SK-N-SH (cell line): ENCODE measurements at regions not wholly inside any gene's neighbourhood (a gene's known extent, or its start where the extent isn't known, plus 50 kb on each side); places are given as distances from the start of the nearest gene placed in this dataset.

ENCODE experiments used
- CTCF ChIA-PET: fragments of 300-600, 350-600 bp; formaldehyde crosslinking; extraction: SDS; loops from one replicate; lab custom pipeline; 2021; lab: Yijun Ruan, JAX
- POLR2A ChIA-PET: fragments of 350-600 bp; sonication (Branson Sonifier 250); formaldehyde crosslinking; extraction: SDS; loops from one replicate; lab custom pipeline; 2020; ENCODE audit warnings: antibody characterized with exemption, inconsistent platforms; lab: Yijun Ruan, JAX
- DNase-seq: peaks from one replicate; pipeline ENCODE4 v3.0.0; 2012
- H2AFZ ChIP-seq: fragments of 200-600 bp; sonication (generic); 2 replicates; pipeline ENCODE4 v1.8.1; 2016; ENCODE audit warnings: antibody characterized with exemption, mild to moderate bottlenecking, low read depth
- H3F3A ChIP-seq: fragments of 200-600 bp; sonication (generic); replicated peaks from 2 replicates; pipeline ENCODE3; 2016; ENCODE audit warnings: antibody characterized with exemption, mild to moderate bottlenecking; ENCODE audit not compliant: insufficient read depth
- H3K27ac ChIP-seq, 2 experiments: fragments of 200-500 bp in 1 of 2; fragments of 200-600 bp in 1 of 2; sonication (Bioruptor generic) in 1 of 2; sonication (generic), shearing (Covaris generic) in 1 of 2; 2 replicates each; pipeline versions ENCODE4 v1.5.1 to v1.6.1; 2014 to 2016; ENCODE audit warnings: low read depth in 2 of 2, inconsistent platforms in 1 of 2, low read length in 1 of 2, mild to moderate bottlenecking in 1 of 2, mixed read lengths in 1 of 2
- H3K27me3 ChIP-seq: fragments of 200-600 bp; sonication (generic), shearing (Covaris generic); 2 replicates; pipeline ENCODE4 v1.6.1; 2016; ENCODE audit warnings: mixed run types; ENCODE audit not compliant: insufficient read depth
- H3K36me3 ChIP-seq, 2 experiments: fragments of 200-500 bp in 1 of 2; fragments of 200-600 bp in 1 of 2; sonication (Bioruptor generic) in 1 of 2; sonication (generic) in 1 of 2; replicated peaks in 1 of 2; 2 replicates each; pipeline versions ENCODE3 to v1.5.1; 2014 to 2016; ENCODE audit warnings: low read length in 1 of 2, mild to moderate bottlenecking in 1 of 2; ENCODE audit not compliant: insufficient read depth in 2 of 2, control insufficient read depth in 1 of 2
- H3K4me1 ChIP-seq, 2 experiments: fragments of 200-500 bp in 1 of 2; fragments of 200-600 bp in 1 of 2; sonication (Bioruptor generic) in 1 of 2; sonication (generic), shearing (Covaris generic) in 1 of 2; 2 replicates each; pipeline versions ENCODE4 v1.5.1 to v1.6.1; 2014 to 2016; ENCODE audit warnings: low read depth in 1 of 2, low read length in 1 of 2, mixed run types in 1 of 2; ENCODE audit not compliant: insufficient read depth in 2 of 2, control insufficient read depth in 1 of 2
- H3K4me2 ChIP-seq: fragments of 200-600 bp; sonication (generic), shearing (Covaris generic); 2 replicates; pipeline ENCODE4 v1.6.1; 2017; ENCODE audit warnings: mixed run types
- H3K4me3 ChIP-seq, 2 experiments: fragments of 200-500 bp in 1 of 2; fragments of 200-600 bp in 1 of 2; sonication (Bioruptor generic) in 1 of 2; sonication (generic), shearing (Covaris generic) in 1 of 2; 2 replicates each; pipeline versions ENCODE4 v1.5.1 to v1.8.1; 2014 to 2016; ENCODE audit warnings: low read depth in 2 of 2, inconsistent platforms in 1 of 2, low read length in 1 of 2, mild to moderate bottlenecking in 1 of 2, mixed read lengths in 1 of 2, moderate library complexity in 1 of 2
- H3K79me2 ChIP-seq: fragments of 200-600 bp; sonication (generic); 2 replicates; pipeline ENCODE4 v1.8.1; 2017; ENCODE audit warnings: mild to moderate bottlenecking; ENCODE audit not compliant: insufficient read depth
- H3K9ac ChIP-seq: fragments of 200-600 bp; sonication (generic); 2 replicates; pipeline ENCODE4 v1.6.1; 2017; ENCODE audit warnings: mixed run types
- H3K9me2 ChIP-seq: fragments of 200-600 bp; sonication (generic); 2 replicates; pipeline ENCODE4 v1.6.1; 2017; ENCODE audit warnings: mixed run types
- H3K9me3 ChIP-seq: fragments of 200-600 bp; sonication (generic); 2 replicates; pipeline ENCODE4 v1.6.1; 2017; ENCODE audit warnings: mixed run types, mild to moderate bottlenecking, moderate library complexity
- H4K20me1 ChIP-seq: fragments of 200-600 bp; sonication (generic); 2 replicates; pipeline ENCODE4 v1.6.1; 2017; ENCODE audit warnings: mild to moderate bottlenecking, mixed run types; ENCODE audit not compliant: insufficient read depth
- CHD2 ChIP-seq: fragments of 150-350 bp; IDR thresholded peaks from 2 replicates; pipeline ENCODE4 v1.6.1; 2018; ENCODE audit warnings: low read length; ENCODE audit not compliant: partially characterized antibody
- ELF1 ChIP-seq: IDR thresholded peaks from 2 replicates; pipeline ENCODE4 v1.4.0; 2012
- EP300 ChIP-seq, 2 experiments: IDR thresholded peaks; 2 replicates each; pipeline versions ENCODE4 v1.4.0 to v1.6.1; 2012; ENCODE audit warnings: borderline replicate concordance in 1 of 2, low read depth in 1 of 2, low read length in 1 of 2
- EZH2phosphoT487 ChIP-seq: fragments of 200-600 bp; sonication (generic); IDR thresholded peaks from 2 replicates; pipeline ENCODE4 v1.6.1; 2017; ENCODE audit warnings: low read depth, mixed run types, mild to moderate bottlenecking, antibody characterized with exemption, moderate library complexity, borderline replicate concordance
- FOXJ3 ChIP-seq: sonication (generic); formaldehyde crosslinking; IDR thresholded peaks from 2 replicates; pipeline ENCODE4 v1.5.1; 2020; ENCODE audit warnings: mild to moderate bottlenecking, missing genetic modification reagents
- FOXM1 ChIP-seq: IDR thresholded peaks from 2 replicates; pipeline ENCODE4 v1.4.0; 2012; ENCODE audit warnings: low read depth, mild to moderate bottlenecking
- GABPA ChIP-seq: IDR thresholded peaks from 2 replicates; pipeline ENCODE4 v1.4.0; 2012; ENCODE audit warnings: low read depth, mild to moderate bottlenecking
- GATA2 ChIP-seq: sonication (generic); formaldehyde crosslinking; IDR thresholded peaks from 2 replicates; pipeline ENCODE4 v1.5.0; 2020; ENCODE audit warnings: mild to moderate bottlenecking, missing genetic modification reagents
- JUND ChIP-seq: IDR thresholded peaks from 2 replicates; pipeline ENCODE4 v1.4.0; 2012
- MEF2A ChIP-seq: IDR thresholded peaks from 2 replicates; pipeline ENCODE4 v1.4.0; 2012; ENCODE audit warnings: low read depth, borderline replicate concordance
- MXI1 ChIP-seq: IDR thresholded peaks from 2 replicates; pipeline ENCODE4 v1.6.1; 2012; ENCODE audit warnings: mild to moderate bottlenecking, low read depth, low read length, improper control_type of control experiment
- NFIC ChIP-seq: IDR thresholded peaks from 2 replicates; pipeline ENCODE4 v1.4.0; 2012; ENCODE audit warnings: borderline replicate concordance
- POLR2AphosphoS5 ChIP-seq: IDR thresholded peaks from 2 replicates; pipeline ENCODE4 v1.6.1; 2012; ENCODE audit warnings: low read depth, low read length
- RAD21 ChIP-seq: IDR thresholded peaks from 2 replicates; pipeline ENCODE4 v1.6.1; 2012; ENCODE audit warnings: mild to moderate bottlenecking, low read length
- RCOR1 ChIP-seq: fragments of 150-350 bp; IDR thresholded peaks from 2 replicates; pipeline ENCODE4 v1.6.1; 2017; ENCODE audit warnings: antibody characterized with exemption, low read length
- RXRA ChIP-seq: IDR thresholded peaks from 2 replicates; pipeline ENCODE4 v1.4.0; 2012; ENCODE audit warnings: low read depth, mild to moderate bottlenecking, borderline replicate concordance
- SIN3A ChIP-seq: IDR thresholded peaks from 2 replicates; pipeline ENCODE4 v1.6.1; 2012; ENCODE audit warnings: low read depth, mild to moderate bottlenecking, low read length, moderate library complexity, borderline replicate concordance
- TAF1 ChIP-seq: IDR thresholded peaks from 2 replicates; pipeline ENCODE4 v1.6.1; 2012; ENCODE audit warnings: low read depth, mild to moderate bottlenecking, low read length, moderate library complexity, borderline replicate concordance
- TCF12 ChIP-seq: IDR thresholded peaks from 2 replicates; pipeline ENCODE4 v1.4.0; 2012
- TEAD4 ChIP-seq: IDR thresholded peaks from 2 replicates; pipeline ENCODE4 v1.4.0; 2012; ENCODE audit warnings: mild to moderate bottlenecking, borderline replicate concordance; ENCODE audit not compliant: insufficient read depth
- WGBS: methylation state at CpG from one replicate; pipeline ENCODE4 v1.1.6; 2017; ENCODE audit warnings: low lambda C conversion rate; 5-methylcytosine and 5-hydroxymethylcytosine counted together
- TF ChIP-seq, protein P1 (sequence below): IDR thresholded peaks from 2 replicates; pipeline ENCODE4 v1.4.0; 2012; ENCODE audit warnings: low read depth
- TF ChIP-seq, protein P2 (sequence below): IDR thresholded peaks from 2 replicates; pipeline ENCODE4; 2012
- TF ChIP-seq, protein P3 (sequence below): IDR thresholded peaks from 2 replicates; pipeline ENCODE4 v1.4.0; 2012; ENCODE audit warnings: low read depth, borderline replicate concordance
- TF ChIP-seq, protein P4 (sequence below): fragments of 200-600 bp; sonication (generic); IDR thresholded peaks from 2 replicates; pipeline ENCODE4 v1.6.1; 2017; ENCODE audit warnings: antibody characterized with exemption, mild to moderate bottlenecking, moderate library complexity

DNA sequence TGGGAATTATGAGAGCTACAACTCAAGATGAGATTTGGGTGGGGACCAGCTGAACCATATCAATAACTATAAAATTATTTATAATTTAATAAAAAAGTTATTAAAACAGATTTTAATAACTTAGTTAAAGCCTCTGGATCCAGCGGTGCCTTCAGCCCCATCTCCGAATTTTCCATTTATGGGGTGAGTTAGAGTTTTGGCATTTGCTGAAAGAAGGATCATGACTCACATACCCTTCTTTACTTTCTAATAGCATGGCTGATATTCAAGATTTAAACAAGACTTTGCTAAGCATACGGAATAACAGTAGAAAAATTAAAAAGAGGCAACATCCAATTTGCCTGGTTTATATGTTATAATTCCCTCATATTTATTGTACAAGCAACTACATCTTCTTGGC, 94.5 kb downstream of the RDH14 start:
- WGBS, result 76% methylated on average over 3 of the region's 3 CpGs
- Histone ChIP-seq H2AFZ (no peak overlapping the region), H3K27ac (no peak overlapping the region), H3K79me2 (no peaks in the 10 kb centered on the region), H3K9ac (no peak overlapping the region), H3F3A (no peaks in the 10 kb centered on the region), H3K4me2 (no peak overlapping the region), H3K4me1 (no peaks in the 10 kb centered on the region), H3K4me3 (no peak overlapping the region), H4K20me1 (no peaks in the 10 kb centered on the region), H3K9me3 (no peaks in the 10 kb centered on the region), H3K27me3 (no peaks in the 10 kb centered on the region), H3K36me3 (no peaks in the 10 kb centered on the region), H3K9me2 (no peaks in the 10 kb centered on the region)
- CTCF ChIA-PET, result interaction anchor here (0.8 to 1.5 kb wide), 2 partner anchors 14 to 1396 kb away, joined by 3 to 4 read pairs; no protein-coding TSS in a partner anchor
- TF ChIP-seq FOXM1 (no peak), EZH2phosphoT487 (no peak), CHD2 (no peak), RAD21 (no peak), POLR2AphosphoS5 (no peak), NFIC (no peak), TCF12 (no peak), MEF2A (no peak), JUND (no peak), GATA2 (no peak), TEAD4 (no peak), FOXJ3 (CRISPR knock-in tag) (no peak), RXRA (no peak), EP300 (IDR thresholded peaks at IDR 0.05; ENCODE audit: borderline replicate concordance in 1 of 2, low read depth in 1 of 2, low read length in 1 of 2) (no peak)
- TF ChIP-seq, protein P1, sequence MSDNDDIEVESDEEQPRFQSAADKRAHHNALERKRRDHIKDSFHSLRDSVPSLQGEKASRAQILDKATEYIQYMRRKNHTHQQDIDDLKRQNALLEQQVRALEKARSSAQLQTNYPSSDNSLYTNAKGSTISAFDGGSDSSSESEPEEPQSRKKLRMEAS, result no peak
- TF ChIP-seq, protein P2, sequence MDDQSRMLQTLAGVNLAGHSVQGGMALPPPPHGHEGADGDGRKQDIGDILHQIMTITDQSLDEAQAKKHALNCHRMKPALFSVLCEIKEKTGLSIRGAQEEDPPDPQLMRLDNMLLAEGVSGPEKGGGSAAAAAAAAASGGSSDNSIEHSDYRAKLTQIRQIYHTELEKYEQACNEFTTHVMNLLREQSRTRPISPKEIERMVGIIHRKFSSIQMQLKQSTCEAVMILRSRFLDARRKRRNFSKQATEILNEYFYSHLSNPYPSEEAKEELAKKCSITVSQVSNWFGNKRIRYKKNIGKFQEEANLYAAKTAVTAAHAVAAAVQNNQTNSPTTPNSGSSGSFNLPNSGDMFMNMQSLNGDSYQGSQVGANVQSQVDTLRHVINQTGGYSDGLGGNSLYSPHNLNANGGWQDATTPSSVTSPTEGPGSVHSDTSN, result no peak
- POLR2A ChIA-PET, result no interaction called here
- no peak for DNase-seq

DNA sequence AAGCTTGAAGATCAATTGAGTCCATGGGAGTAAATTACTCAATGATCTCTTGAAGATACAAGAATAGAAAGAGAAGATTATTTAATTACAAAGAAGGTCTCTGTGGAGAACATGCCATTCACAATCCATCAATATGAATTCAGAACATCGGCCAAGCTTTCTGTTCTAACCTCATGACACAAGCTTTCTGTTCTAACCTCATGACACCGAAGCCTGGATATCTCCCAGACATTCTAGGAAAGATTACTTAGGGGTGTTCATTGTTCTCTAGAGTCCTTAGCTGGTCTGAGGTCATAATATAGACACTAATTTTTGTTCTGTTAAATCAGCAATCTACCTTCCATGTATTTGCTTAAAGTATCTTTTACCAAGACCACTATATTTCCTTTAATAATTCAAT, 95.5 kb downstream of the RDH14 start:
- H3K36me3 ChIP-seq, result no peaks in the 10 kb centered on the region
- no peaks in the 10 kb centered on the region for H3K27me3 ChIP-seq
- no peak overlapping the region for H3K27ac ChIP-seq
- H3K4me3 ChIP-seq, result no peak overlapping the region
- POLR2A ChIA-PET, result no interaction called here
- H3K9me2 ChIP-seq, result no peaks in the 10 kb centered on the region
- H4K20me1 ChIP-seq, result no peaks in the 10 kb centered on the region
- H2AFZ ChIP-seq, result no peak overlapping the region
- 36% methylated on average over 2 of the region's 2 CpGs for WGBS
- H3F3A ChIP-seq, result no peaks in the 10 kb centered on the region
- DNase-seq, result no peak
- H3K4me2 ChIP-seq, result no peak overlapping the region
- H3K79me2 ChIP-seq, result no peaks in the 10 kb centered on the region
- H3K9ac ChIP-seq, result no peak overlapping the region
- no peaks in the 10 kb centered on the region for H3K9me3 ChIP-seq
- no peaks in the 10 kb centered on the region for H3K4me1 ChIP-seq
- CTCF ChIA-PET, result interaction anchor here (1.0 to 1.2 kb wide), 2 partner anchors 55 to 391 kb away, joined by 3 to 4 read pairs; no protein-coding TSS in a partner anchor
- TF ChIP-seq CHD2 (no peak), MXI1 (no peak), ELF1 (no peak), GABPA (no peak), TAF1 (no peak), RCOR1 (no peak), NFIC (no peak), EZH2phosphoT487 (no peak), POLR2AphosphoS5 (no peak), JUND (no peak), SIN3A (no peak)
- TF ChIP-seq, protein P3, sequence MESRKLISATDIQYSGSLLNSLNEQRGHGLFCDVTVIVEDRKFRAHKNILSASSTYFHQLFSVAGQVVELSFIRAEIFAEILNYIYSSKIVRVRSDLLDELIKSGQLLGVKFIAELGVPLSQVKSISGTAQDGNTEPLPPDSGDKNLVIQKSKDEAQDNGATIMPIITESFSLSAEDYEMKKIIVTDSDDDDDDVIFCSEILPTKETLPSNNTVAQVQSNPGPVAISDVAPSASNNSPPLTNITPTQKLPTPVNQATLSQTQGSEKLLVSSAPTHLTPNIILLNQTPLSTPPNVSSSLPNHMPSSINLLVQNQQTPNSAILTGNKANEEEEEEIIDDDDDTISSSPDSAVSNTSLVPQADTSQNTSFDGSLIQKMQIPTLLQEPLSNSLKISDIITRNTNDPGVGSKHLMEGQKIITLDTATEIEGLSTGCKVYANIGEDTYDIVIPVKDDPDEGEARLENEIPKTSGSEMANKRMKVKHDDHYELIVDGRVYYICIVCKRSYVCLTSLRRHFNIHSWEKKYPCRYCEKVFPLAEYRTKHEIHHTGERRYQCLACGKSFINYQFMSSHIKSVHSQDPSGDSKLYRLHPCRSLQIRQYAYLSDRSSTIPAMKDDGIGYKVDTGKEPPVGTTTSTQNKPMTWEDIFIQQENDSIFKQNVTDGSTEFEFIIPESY, result no peak
- TF ChIP-seq, protein P1, result no peak
- TF ChIP-seq, protein P4, sequence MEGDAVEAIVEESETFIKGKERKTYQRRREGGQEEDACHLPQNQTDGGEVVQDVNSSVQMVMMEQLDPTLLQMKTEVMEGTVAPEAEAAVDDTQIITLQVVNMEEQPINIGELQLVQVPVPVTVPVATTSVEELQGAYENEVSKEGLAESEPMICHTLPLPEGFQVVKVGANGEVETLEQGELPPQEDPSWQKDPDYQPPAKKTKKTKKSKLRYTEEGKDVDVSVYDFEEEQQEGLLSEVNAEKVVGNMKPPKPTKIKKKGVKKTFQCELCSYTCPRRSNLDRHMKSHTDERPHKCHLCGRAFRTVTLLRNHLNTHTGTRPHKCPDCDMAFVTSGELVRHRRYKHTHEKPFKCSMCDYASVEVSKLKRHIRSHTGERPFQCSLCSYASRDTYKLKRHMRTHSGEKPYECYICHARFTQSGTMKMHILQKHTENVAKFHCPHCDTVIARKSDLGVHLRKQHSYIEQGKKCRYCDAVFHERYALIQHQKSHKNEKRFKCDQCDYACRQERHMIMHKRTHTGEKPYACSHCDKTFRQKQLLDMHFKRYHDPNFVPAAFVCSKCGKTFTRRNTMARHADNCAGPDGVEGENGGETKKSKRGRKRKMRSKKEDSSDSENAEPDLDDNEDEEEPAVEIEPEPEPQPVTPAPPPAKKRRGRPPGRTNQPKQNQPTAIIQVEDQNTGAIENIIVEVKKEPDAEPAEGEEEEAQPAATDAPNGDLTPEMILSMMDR, result no peak
